A673 (cell line): ENCODE measurements at regions not wholly inside any gene's neighbourhood (a gene's known extent, or its start where the extent isn't known, plus 50 kb on each side); places are given as distances from the start of the nearest gene placed in this dataset.

Experiments
- CTCF ChIP-seq: fragments of 300-800, 200-600 bp; sonication (generic); conservative IDR thresholded peaks from 2 replicates; pipeline ENCODE4 v1.5.1; 2017; ENCODE audit warnings: low read depth, mild to moderate bottlenecking, antibody characterized with exemption, low read length, moderate library complexity, mixed read lengths
- EZH2 ChIP-seq: fragments of 200-600 bp; sonication (generic); IDR thresholded peaks from 2 replicates; pipeline ENCODE4 v1.6.1; 2017; ENCODE audit warnings: borderline replicate concordance, low read depth, mild to moderate bottlenecking, mixed read lengths, antibody characterized with exemption, low read length; ENCODE audit not compliant: poor library complexity, severe bottlenecking

- TF ChIP-seq CTCF (no peak), EZH2 (no peak)
Measured at GRCh38 chr5:29024052-29024451, 1985.7 kb upstream of the CDH9 start.
